Skeletal muscle satellite cell (primary cell): ENCODE measurements at regions not wholly inside any gene's neighbourhood (a gene's known extent, or its start where the extent isn't known, plus 50 kb on each side); places are given as distances from the start of the nearest gene placed in this dataset.
"Not testable (repeated sequence)": the region's sequence is repeated elsewhere in the genome, so short reads cannot be mapped to it uniquely, and the experiment has no call there.

Experiments used
- H3K27me3 ChIP-seq: 2 replicates; pipeline ENCODE4 v1.7.0; 2013; ENCODE audit warnings: low read length; ENCODE audit not compliant: control insufficient read depth, insufficient read depth
- H3K36me3 ChIP-seq: 2 replicates; pipeline ENCODE4 v1.7.0; 2013; ENCODE audit warnings: mild to moderate bottlenecking, control low read depth, low read length; ENCODE audit not compliant: insufficient read depth
- H3K4me1 ChIP-seq: 2 replicates; pipeline ENCODE4 v1.7.0; 2013; ENCODE audit warnings: low read length; ENCODE audit not compliant: control insufficient read depth, insufficient read depth
- H3K4me2 ChIP-seq: 2 replicates; pipeline ENCODE4 v1.7.0; 2013; ENCODE audit warnings: mild to moderate bottlenecking, low read length
- H3K4me3 ChIP-seq: 2 replicates; pipeline ENCODE4 v1.7.0; 2013; ENCODE audit warnings: low read length
- H3K9ac ChIP-seq: 2 replicates; pipeline ENCODE4 v1.7.0; 2013; ENCODE audit warnings: mild to moderate bottlenecking, low read depth, low read length, moderate library complexity
- H3K9me3 ChIP-seq: replicated peaks from 2 replicates; pipeline ENCODE4 v1.7.0; 2013; ENCODE audit warnings: mild to moderate bottlenecking, control low read depth, low read length

DNA sequence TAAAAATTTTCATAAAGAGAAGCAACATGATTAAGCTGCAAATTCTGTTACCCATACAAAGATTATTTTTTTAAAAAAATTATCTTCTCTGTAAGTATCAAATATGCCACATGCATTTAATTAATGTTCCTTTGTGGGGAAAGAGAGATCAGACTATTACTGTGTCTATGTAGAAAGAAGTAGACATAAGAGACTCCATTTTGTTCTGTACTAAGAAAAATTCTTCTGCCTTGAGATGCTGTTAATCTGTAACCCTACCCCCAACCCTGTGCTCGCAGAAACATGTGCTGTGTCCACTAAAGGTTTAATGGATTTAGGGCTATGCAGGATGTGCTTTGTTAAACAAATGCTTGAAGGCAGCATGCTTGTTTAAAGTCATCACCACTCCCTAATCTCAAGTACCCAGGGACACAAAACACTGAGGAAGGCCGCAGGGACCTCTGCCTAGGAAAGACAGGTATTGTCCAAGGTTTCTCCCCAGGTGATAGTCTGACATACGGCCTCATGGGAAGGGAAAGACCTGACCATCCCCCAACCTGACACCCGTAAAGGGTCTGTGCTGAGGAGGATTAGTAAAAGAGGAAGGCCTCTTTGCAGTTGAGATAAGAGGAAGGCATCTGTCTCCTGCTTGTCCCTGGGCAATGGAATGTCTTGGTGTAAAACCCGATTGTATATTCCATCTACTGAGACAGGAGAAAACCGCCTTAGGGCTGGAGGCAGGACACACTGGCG, 1260.9 kb upstream of the RAG2 start:
- not testable (repeated sequence) for H3K36me3 ChIP-seq, H3K4me3 ChIP-seq, H3K9ac ChIP-seq, H3K27me3 ChIP-seq, H3K4me2 ChIP-seq, H3K9me3 ChIP-seq, H3K4me1 ChIP-seq

DNA sequence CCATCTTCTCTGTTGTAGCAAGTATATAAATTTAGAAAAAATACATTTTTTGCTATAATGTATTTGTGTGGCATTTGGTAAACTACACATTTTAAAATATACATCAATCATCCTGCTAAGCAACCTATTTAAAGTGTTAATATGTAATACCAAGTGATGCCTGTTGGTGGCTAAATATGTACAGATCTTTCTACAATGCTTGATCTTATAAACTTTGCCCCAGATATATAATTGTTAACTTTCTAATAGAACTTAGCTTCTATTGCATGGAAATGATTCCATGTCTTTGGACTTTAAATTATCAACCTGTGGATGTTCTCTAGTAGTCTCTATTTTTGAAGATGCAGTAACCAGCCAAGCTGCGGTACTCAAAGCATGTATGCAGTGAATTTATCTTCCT, 1260.4 kb upstream of the RAG2 start:
- Histone ChIP-seq H3K4me2 (no peak overlapping the region), H3K9me3 (no peaks in the 10 kb centered on the region), H3K27me3 (peaks cover 2% of the 10 kb centered on the region)

DNA sequence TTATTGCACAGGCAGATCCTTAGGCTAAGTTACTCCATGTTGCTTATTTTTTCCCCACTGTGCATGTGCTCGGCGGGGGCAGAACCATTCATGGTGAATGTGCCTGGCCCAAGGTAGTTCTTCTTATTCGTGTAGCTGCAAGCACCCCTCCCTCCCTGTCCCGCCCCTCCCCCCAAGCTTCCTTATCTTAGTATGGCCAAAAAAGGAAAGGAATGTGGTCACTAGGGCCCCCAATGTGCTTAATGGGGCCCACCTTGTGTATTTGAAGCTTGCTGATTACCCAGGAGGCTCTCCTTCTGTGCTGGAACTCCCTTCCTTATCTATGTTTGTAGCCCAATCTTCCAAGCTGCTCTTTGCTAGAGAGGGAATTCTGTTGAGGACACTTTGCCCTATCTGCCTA, 1259.7 kb upstream of the RAG2 start:
- no peaks in the 10 kb centered on the region for H3K9me3 ChIP-seq
- H3K9ac ChIP-seq = no peak overlapping the region
- no peaks in the 10 kb centered on the region for H3K36me3 ChIP-seq
- H3K4me2 ChIP-seq = no peak overlapping the region
- H3K27me3 ChIP-seq = peaks cover 2% of the 10 kb centered on the region
- H3K4me1 ChIP-seq = no peaks in the 10 kb centered on the region
- no peak overlapping the region for H3K4me3 ChIP-seq

More for the DNA sequence above, 1260.4 kb upstream of the RAG2 start:
- Histone ChIP-seq H3K36me3 (no peaks in the 10 kb centered on the region), H3K4me3 (no peak overlapping the region), H3K9ac (no peak overlapping the region), H3K4me1 (no peaks in the 10 kb centered on the region)

DNA sequence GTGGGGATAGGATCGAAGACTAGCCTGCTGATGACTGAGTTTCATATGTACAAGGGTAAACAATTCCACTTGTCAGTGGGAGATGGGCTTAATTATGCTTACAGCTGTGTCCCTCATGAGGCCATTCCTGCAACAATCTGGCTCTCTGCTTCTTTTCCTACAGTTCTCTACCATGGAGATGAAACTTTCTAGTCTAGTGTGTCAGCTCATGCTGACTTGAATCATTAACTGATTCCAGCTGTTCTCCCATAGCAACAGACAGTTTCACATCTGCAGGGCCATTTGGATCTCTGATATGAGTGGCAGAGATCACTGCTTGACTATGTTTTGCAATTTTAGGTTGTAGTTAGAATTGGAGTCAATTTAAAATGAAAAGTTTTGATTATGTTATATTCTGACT, 1251.7 kb upstream of the RAG2 start:
- no peaks in the 10 kb centered on the region for H3K4me1 ChIP-seq
- no peak overlapping the region for H3K4me2 ChIP-seq
- no peaks in the 10 kb centered on the region for H3K36me3 ChIP-seq
- H3K27me3 ChIP-seq = no peaks in the 10 kb centered on the region
- H3K9ac ChIP-seq = no peak overlapping the region
- H3K4me3 ChIP-seq = no peak overlapping the region
- no peaks in the 10 kb centered on the region for H3K9me3 ChIP-seq

DNA sequence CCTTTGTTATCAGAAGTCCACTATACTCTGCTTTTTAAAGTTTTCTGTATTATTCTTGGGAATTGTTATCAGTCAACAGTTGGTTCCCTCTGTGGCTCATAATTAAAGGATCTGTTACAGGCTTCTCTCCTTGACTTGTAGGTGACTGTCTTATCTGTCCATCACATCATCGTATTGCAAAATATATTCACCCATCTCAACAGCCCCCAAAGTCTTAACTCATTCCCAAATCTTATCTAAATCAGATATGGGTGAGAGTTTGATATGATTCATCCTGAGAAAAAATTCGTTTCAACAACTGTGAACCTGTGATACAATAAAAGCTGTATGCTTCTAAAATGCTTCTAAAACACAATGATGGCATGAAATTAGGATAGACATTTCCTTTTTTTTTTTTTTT, 1245.6 kb upstream of the RAG2 start:
- Histone ChIP-seq H3K36me3 (no peaks in the 10 kb centered on the region), H3K9me3 (no peaks in the 10 kb centered on the region), H3K4me2 (no peak overlapping the region), H3K4me1 (no peaks in the 10 kb centered on the region), H3K27me3 (no peaks in the 10 kb centered on the region), H3K4me3 (no peak overlapping the region), H3K9ac (no peak overlapping the region)

DNA sequence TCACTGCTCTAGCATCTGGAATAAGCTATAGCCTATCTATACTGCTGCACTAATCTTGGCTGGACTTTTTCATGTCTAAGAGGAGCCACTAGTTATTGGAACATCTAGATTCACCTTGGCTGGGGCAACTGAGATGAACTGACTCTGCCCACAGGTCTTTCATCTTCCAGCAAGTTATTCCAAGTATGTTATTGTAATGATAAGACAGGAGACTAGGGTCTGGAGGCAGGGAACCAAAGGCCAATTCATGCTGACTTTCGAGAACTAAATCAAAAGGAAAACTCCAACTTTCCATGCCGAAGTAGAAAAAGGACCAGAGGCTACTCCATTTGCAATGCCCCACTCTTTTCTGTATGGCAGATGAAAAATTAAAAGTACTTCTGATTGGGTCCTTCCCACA, 1243.0 kb upstream of the RAG2 start:
- H3K36me3 ChIP-seq = no peaks in the 10 kb centered on the region
- no peaks in the 10 kb centered on the region for H3K4me1 ChIP-seq

DNA sequence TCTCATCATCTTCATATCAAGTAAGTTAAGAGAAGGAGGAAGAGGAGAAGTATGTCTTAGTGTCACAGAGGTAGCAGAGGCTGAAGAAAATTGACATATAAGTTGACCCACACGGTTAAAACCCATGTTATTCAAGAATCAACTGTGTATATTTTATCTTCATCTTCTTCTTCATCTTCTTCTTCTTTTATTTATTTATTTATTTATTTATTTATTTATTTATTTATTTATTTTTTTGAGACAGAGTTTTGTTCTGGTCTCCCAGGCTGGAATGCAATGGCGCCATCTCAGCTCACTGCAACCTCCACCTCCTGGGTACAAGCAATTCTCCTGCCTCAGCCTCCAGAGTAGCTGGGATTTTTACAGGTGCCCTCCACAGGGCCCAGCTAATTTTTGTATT, 1242.3 kb upstream of the RAG2 start:
- not testable (repeated sequence) for H3K9me3 ChIP-seq, H3K4me1 ChIP-seq, H3K4me3 ChIP-seq, H3K36me3 ChIP-seq, H3K9ac ChIP-seq, H3K4me2 ChIP-seq, H3K27me3 ChIP-seq

More for the DNA sequence above, 1243.0 kb upstream of the RAG2 start:
- Histone ChIP-seq H3K4me3 (no peak overlapping the region), H3K4me2 (no peak overlapping the region), H3K9ac (no peak overlapping the region), H3K9me3 (no peaks in the 10 kb centered on the region), H3K27me3 (no peaks in the 10 kb centered on the region)

DNA sequence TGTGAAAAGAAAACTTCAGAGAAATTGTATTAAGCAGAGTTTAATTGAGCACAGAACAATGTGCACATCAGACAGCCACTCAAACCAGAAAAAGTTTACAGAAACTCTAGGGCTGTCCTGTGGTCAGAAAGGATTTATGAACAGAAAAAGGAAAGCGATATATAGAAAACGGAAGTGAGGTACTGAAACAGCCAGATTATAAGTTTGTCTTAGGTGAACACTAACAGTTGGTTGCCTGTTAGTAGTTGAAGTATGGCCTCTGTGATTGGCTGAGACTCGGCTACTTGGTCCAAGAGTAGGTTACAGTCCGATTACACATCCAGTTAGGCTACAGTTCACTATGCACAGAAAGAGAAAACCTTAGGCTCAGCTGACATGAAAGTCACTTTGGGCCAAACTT, 1232.5 kb upstream of the RAG2 start:
- H3K27me3 ChIP-seq = no peaks in the 10 kb centered on the region
- H3K4me3 ChIP-seq = no peak overlapping the region
- H3K4me1 ChIP-seq = no peaks in the 10 kb centered on the region
- no peaks in the 10 kb centered on the region for H3K9me3 ChIP-seq
- no peak overlapping the region for H3K4me2 ChIP-seq
- H3K9ac ChIP-seq = no peak overlapping the region
- no peaks in the 10 kb centered on the region for H3K36me3 ChIP-seq

DNA sequence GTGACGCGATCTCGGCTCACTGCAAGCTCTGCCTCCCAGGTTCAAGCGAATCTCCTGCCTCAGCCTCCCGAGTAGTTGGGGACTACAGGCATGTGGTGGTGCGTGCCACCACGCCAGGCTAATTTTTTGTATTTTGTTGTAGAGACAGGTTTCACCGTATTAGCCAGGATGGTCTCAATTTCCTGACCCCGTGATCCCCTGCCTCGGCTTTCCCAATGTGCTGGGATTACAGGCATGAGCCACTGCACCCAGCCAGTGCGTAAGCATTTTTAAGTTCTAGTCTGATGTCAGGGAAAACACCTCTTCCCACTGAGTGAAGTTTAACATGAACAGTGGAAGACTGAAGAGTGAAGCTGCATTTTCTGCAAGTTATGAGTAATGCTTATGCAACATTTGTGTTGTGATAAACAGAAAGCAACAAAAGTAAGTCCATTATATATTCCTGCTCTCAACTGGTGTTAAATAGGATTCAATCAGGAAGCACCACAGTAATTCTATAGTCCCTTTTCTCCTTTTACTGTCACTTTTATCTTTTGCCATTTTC, 1219.8 kb upstream of the RAG2 start:
- H3K9me3 ChIP-seq = no peaks in the 10 kb centered on the region
- H3K27me3 ChIP-seq = no peaks in the 10 kb centered on the region
- H3K36me3 ChIP-seq = no peaks in the 10 kb centered on the region
- no peaks in the 10 kb centered on the region for H3K4me1 ChIP-seq
- H3K4me2 ChIP-seq = no peak overlapping the region
- no peak overlapping the region for H3K9ac ChIP-seq
- H3K4me3 ChIP-seq = no peak overlapping the region

DNA sequence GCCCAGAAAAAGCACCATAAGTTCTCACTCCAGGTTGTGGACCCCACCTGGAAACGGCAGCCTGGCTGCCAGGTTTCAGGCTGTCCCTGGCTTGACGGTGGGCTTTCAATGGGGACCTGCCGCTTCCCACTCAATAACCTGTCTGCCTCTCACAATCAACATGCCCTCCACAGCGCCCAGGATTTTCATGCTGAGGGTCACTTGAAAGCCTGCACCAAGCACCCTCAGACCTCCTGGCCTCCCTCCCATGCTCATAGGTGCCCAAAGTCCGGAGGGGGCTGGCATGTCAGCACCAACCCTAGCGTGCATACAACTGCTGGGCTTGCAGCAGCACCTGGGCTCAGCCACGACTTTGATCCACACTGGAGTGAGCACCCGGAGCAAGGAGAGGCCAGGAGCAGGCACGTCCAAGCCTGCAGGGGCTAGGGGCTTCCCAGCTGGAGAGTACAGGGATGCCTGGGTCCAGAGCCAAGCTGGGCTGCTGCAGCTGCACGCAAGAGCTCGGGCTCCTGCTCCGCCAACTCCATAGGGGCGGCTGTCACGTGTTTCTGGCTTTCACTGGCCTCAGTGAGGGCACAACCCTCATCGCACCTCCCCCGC, 1214.3 kb upstream of the RAG2 start:
- Histone ChIP-seq H3K4me2 (no peak overlapping the region), H3K27me3 (no peaks in the 10 kb centered on the region), H3K4me3 (no peak overlapping the region), H3K36me3 (no peaks in the 10 kb centered on the region), H3K9ac (no peak overlapping the region), H3K9me3 (no peaks in the 10 kb centered on the region), H3K4me1 (no peaks in the 10 kb centered on the region)

DNA sequence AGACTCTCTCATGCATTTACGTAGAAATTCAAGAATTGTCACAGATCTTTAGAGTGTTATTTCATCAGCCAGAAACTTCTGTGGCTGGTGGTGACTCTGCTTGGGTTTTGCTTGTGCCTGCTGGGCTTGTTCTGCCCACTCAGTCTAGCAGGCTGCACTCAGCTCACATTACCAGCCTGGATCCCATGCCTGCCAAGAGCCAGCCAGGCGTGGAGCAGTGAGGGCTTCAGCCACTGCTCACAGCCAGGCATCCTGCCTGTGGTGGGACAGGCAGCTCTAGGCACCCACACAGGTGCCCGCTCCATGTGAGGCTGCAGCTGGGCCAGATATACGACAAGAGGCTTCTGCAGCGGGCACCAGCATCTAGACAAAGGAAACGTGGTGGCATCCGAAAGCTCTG, 1213.3 kb upstream of the RAG2 start:
- no peak overlapping the region for H3K9ac ChIP-seq
- no peaks in the 10 kb centered on the region for H3K36me3 ChIP-seq
- no peaks in the 10 kb centered on the region for H3K4me1 ChIP-seq
- no peaks in the 10 kb centered on the region for H3K9me3 ChIP-seq
- no peaks in the 10 kb centered on the region for H3K27me3 ChIP-seq
- H3K4me3 ChIP-seq = no peak overlapping the region
- no peak overlapping the region for H3K4me2 ChIP-seq

DNA sequence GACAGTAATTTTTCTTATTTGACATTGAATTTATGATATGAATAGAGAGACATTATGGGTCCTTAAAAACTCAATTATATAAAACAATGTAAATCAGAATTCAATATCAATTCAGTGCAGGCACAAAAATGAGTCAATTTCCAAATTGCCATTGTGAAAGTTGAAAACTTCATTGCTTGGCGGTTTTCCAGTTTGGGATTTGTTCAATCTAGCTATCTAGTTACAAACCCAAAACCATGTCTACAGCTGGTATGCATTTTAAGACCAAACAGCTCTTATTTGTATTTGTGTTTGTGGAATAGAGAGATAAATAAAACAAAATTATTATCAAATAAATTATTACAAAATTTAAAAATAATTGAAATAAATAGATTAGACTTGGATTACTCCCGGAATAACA, 1206.6 kb upstream of the RAG2 start:
- Histone ChIP-seq H3K4me1 (no peaks in the 10 kb centered on the region), H3K9ac (no peak overlapping the region), H3K9me3 (no peaks in the 10 kb centered on the region), H3K4me3 (no peak overlapping the region), H3K27me3 (no peaks in the 10 kb centered on the region), H3K4me2 (no peak overlapping the region), H3K36me3 (no peaks in the 10 kb centered on the region)
